Astrocyte of the spinal cord (primary cell): ENCODE measurements at regions not wholly inside any gene's neighbourhood (a gene's known extent, or its start where the extent isn't known, plus 50 kb on each side); places are given as distances from the start of the nearest gene placed in this dataset.
"Not testable (repeated sequence)": the region's sequence is repeated elsewhere in the genome, so short reads cannot be mapped to it uniquely, and the experiment has no call there.

ENCODE experiments used
- DNase-seq: peaks from one replicate; pipeline ENCODE4 v3.0.0; 2011; ENCODE audit warnings: low read depth, low spot score
- H3K4me3 ChIP-seq: 2 replicates; pipeline ENCODE4 v1.5.1; 2011; ENCODE audit warnings: low read depth, mild to moderate bottlenecking, low read length, moderate library complexity
- CTCF ChIP-seq: IDR thresholded peaks from 2 replicates; pipeline ENCODE4 v1.5.1; 2012; ENCODE audit warnings: low read depth, mild to moderate bottlenecking, low read length, inconsistent platforms
- in situ Hi-C: cut with HindIII; loops from 2 replicates; pipeline ENCODE4 v1.10.0; 2017; ENCODE audit warnings: low sequenced_read_pairs

- DNase-seq: no peak
- no peak overlapping the region for H3K4me3 ChIP-seq
- in situ Hi-C loops: no loop called here
- TF ChIP-seq CTCF: no peak
These were observed 228.4 kb downstream of the TLE3 start for GRCh38 chr15:69869291-69869690.

GRCh38 chr15:69869881-69870505, 227.7 kb downstream of the TLE3 start:
- in situ Hi-C loops: no loop called here
- H3K4me3 ChIP-seq: no peak overlapping the region
- no peak for TF ChIP-seq CTCF
- DNase-seq: no peak

- in situ Hi-C loops: no loop called here
- no peak for DNase-seq
- H3K4me3 ChIP-seq: no peak overlapping the region
- no peak for TF ChIP-seq CTCF
These were observed 226.1 kb downstream of the TLE3 start for GRCh38 chr15:69871511-69872134.

- DNase-seq: no peak
- no peak overlapping the region for H3K4me3 ChIP-seq
- in situ Hi-C loops: no loop called here
- no peak for TF ChIP-seq CTCF
These were observed 223.9 kb downstream of the TLE3 start for GRCh38 chr15:69873807-69874206.

GRCh38 chr15:69874321-69874720, 223.4 kb downstream of the TLE3 start:
- TF ChIP-seq CTCF: no peak
- H3K4me3 ChIP-seq: no peak overlapping the region
- DNase-seq: no peak
- in situ Hi-C loops: no loop called here

- DNase-seq: no peak
- in situ Hi-C loops: no loop called here
- no peak overlapping the region for H3K4me3 ChIP-seq
- no peak for TF ChIP-seq CTCF
These were observed 221.4 kb downstream of the TLE3 start for GRCh38 chr15:69876064-69876940.

GRCh38 chr15:69879963-69880362, 217.8 kb downstream of the TLE3 start:
- in situ Hi-C loops, H3K4me3 ChIP-seq, DNase-seq: not testable (repeated sequence)
